ENCODE measurements at regions not wholly inside any gene's neighbourhood (a gene's known extent, or its start where the extent isn't known, plus 50 kb on each side); places are given as distances from the start of the nearest gene placed in this dataset.

GRCh38 chr5:143658956-143659355, 153.0 kb upstream of the HMHB1 start:
- Histone ChIP-seq H3K4me1 (ENCODE audit: control insufficient read depth in 1 of 2, insufficient read depth in 2 of 2, low read length in 2 of 2) (peaks cover 6 to 14% of the 10 kb centered on the region in 2 donors), H3K4me2 (replicated peaks; ENCODE audit: extremely low read depth, low read length, poor library complexity, severe bottlenecking) (no peak overlapping the region), H2AFZ (ENCODE audit: insufficient read depth, low read depth, low read length, poor library complexity, severe bottlenecking) (no peak overlapping the region), H3K27ac (ENCODE audit: low read depth in 1 of 2, low read length in 2 of 2) (no peak overlapping the region), H4K20me1 (ENCODE audit: insufficient read depth, low read length) (no peaks in the 10 kb centered on the region), H3K4me3 (replicated peaks in 1 of 3; ENCODE audit: low read depth in 2 of 3, low read length in 3 of 3) (no peak overlapping the region), H3K9me3 (replicated peaks in 1 of 2; ENCODE audit: control insufficient read depth in 1 of 2, insufficient read depth in 1 of 2, low read length in 2 of 2) (no peaks in the 10 kb centered on the region), H3K36me3 (replicated peaks in 1 of 2; ENCODE audit: control insufficient read depth in 1 of 2, insufficient read depth in 2 of 2, low read length in 2 of 2) (no peaks in the 10 kb centered on the region), H3K9ac (ENCODE audit: insufficient read depth, low read length, poor library complexity, severe bottlenecking) (no peak overlapping the region), H3K27me3 (ENCODE audit: control insufficient read depth in 2 of 2, insufficient read depth in 2 of 2, low read length in 2 of 2) (no peaks in the 10 kb centered on the region), H3K79me2 (ENCODE audit: insufficient read depth, low read length) (no peaks in the 10 kb centered on the region)
- no peaks in the 10 kb centered on the region for H3K36me3 Mint-ChIP-seq
- H3K27ac Mint-ChIP-seq: no peak overlapping the region
- intact Hi-C loops (cut with micrococcal nuclease): no loop called here
- DNase-seq: no peak
- WGBS (ENCODE audit: insufficient coverage): no CpG with 5 or more reads among the region's 3 CpGs
- peaks cover 0 to 2% (median 0%) of the 10 kb centered on the region in 7 donors for H3K9me3 Mint-ChIP-seq
- no peaks in the 10 kb centered on the region for H3K27me3 Mint-ChIP-seq (ENCODE audit: low read depth in 3 of 3)
- no peak for TF ChIP-seq CTCF (IDR thresholded peaks at IDR 0.05)
- no peak overlapping the region for H3K4me3 Mint-ChIP-seq
- H3K4me1 Mint-ChIP-seq: peaks cover 19% of the 10 kb centered on the region

GRCh38 chr5:143657647-143658285, 154.2 kb upstream of the HMHB1 start:
- peaks cover 0 to 4% (median 0%) of the 10 kb centered on the region in 7 donors for H3K9me3 Mint-ChIP-seq
- no peaks in the 10 kb centered on the region for H3K36me3 Mint-ChIP-seq
- intact Hi-C loops (cut with micrococcal nuclease): no loop called here
- H3K9me3 ChIP-seq (replicated peaks in 1 of 2; ENCODE audit: control insufficient read depth in 1 of 2, insufficient read depth in 1 of 2, low read length in 2 of 2): no peaks in the 10 kb centered on the region
- H3K36me3 ChIP-seq (replicated peaks in 1 of 2; ENCODE audit: control insufficient read depth in 1 of 2, insufficient read depth in 2 of 2, low read length in 2 of 2): no peaks in the 10 kb centered on the region
- H3K4me1 ChIP-seq (ENCODE audit: control insufficient read depth in 1 of 2, insufficient read depth in 2 of 2, low read length in 2 of 2): peaks cover 6 to 14% of the 10 kb centered on the region in 2 donors
- H3K27ac Mint-ChIP-seq: no peak overlapping the region
- no peak overlapping the region for H3K4me3 ChIP-seq (replicated peaks in 1 of 3; ENCODE audit: low read depth in 2 of 3, low read length in 3 of 3)
- H3K4me2 ChIP-seq (replicated peaks; ENCODE audit: extremely low read depth, low read length, poor library complexity, severe bottlenecking): no peak overlapping the region
- H3K9ac ChIP-seq (ENCODE audit: insufficient read depth, low read length, poor library complexity, severe bottlenecking): no peak overlapping the region
- no peak for TF ChIP-seq CTCF (IDR thresholded peaks at IDR 0.05)
- no peaks in the 10 kb centered on the region for H3K27me3 ChIP-seq (ENCODE audit: control insufficient read depth in 2 of 2, insufficient read depth in 2 of 2, low read length in 2 of 2)
- H3K79me2 ChIP-seq (ENCODE audit: insufficient read depth, low read length): no peaks in the 10 kb centered on the region
- no peaks in the 10 kb centered on the region for H3K27me3 Mint-ChIP-seq (ENCODE audit: low read depth in 3 of 3)
- WGBS (ENCODE audit: insufficient coverage): no CpG with 5 or more reads among the region's 3 CpGs
- H2AFZ ChIP-seq (ENCODE audit: insufficient read depth, low read depth, low read length, poor library complexity, severe bottlenecking): no peak overlapping the region
- H3K4me1 Mint-ChIP-seq: peaks cover 19% of the 10 kb centered on the region
- H3K27ac ChIP-seq (ENCODE audit: low read depth in 1 of 2, low read length in 2 of 2): no peak overlapping the region
- no peaks in the 10 kb centered on the region for H4K20me1 ChIP-seq (ENCODE audit: insufficient read depth, low read length)
- DNase-seq: peak; percentile 5 to 28 (median 8)
- no peak overlapping the region for H3K4me3 Mint-ChIP-seq
